HCT116 (cell line): ENCODE measurements at regions not wholly inside any gene's neighbourhood (a gene's known extent, or its start where the extent isn't known, plus 50 kb on each side); places are given as distances from the start of the nearest gene placed in this dataset.

Source experiments
- ATAC-seq: fragments of 200-7000 bp; cut with Tn5 transposase; 2 replicates; pipeline ENCODE4 v1.9.1; 2020; ENCODE audit warnings: mild to moderate bottlenecking, moderate library complexity
- BruUV-seq: library from RNA; stranded (reverse); fragments of 400-500 nt; replicated peaks from 2 replicates; lab custom pipeline; 2021; lab: Mats Ljungman, UMichigan
- CTCF ChIA-PET: fragments of 300-600 bp; sonication (Branson Sonifier 250); formaldehyde crosslinking; loops from one replicate; lab custom pipeline; 2021; ENCODE audit warnings: antibody characterized with exemption; lab: Charles Lee
- POLR2A ChIA-PET: fragments of 300-600, 350-600 bp; sonication (Branson Sonifier 250); formaldehyde crosslinking; loops from one replicate; lab custom pipeline; 2021; ENCODE audit warnings: antibody characterized with exemption; lab: Charles Lee
- RAD21 ChIA-PET, 2 experiments: fragments of 300-600 bp; sonication (Branson Sonifier 250); formaldehyde crosslinking; loops; one replicate each; lab custom pipeline; 2023; ENCODE audit warnings: low total read pairs in 2 of 2; ENCODE audit not compliant: uncharacterized antibody in 2 of 2, unreplicated experiment in 2 of 2, low non-redundant PET in 1 of 2; lab: Charles Lee
- DNase-seq: peaks from one replicate; pipeline ENCODE4 v3.0.0-alpha.2; 2010; ENCODE audit warnings: low read depth, low spot score
- H2AFZ ChIP-seq: fragments of 200-600 bp; shearing (Covaris generic), sonication (generic); 2 replicates; pipeline ENCODE4 v1.6.1; 2017; ENCODE audit warnings: low read depth, mixed run types, mixed read lengths, antibody characterized with exemption, low read length; ENCODE audit not compliant: poor library complexity, severe bottlenecking
- H3K27ac ChIP-seq: 2 replicates; pipeline ENCODE4 v1.5.1; 2012; ENCODE audit warnings: low read depth, low read length
- H3K27me3 ChIP-seq: fragments of 200-600 bp; sonication (generic); 2 replicates; pipeline ENCODE4 v1.6.1; 2016; ENCODE audit warnings: mixed run types, low read length, mixed read lengths; ENCODE audit not compliant: insufficient read depth
- H3K36me3 ChIP-seq, 2 experiments: fragments of 200-500 bp in 1 of 2; fragments of 200-600 bp in 1 of 2; sonication (Bioruptor generic) in 1 of 2; sonication (generic) in 1 of 2; 2 replicates each; pipeline versions ENCODE4 v1.5.1 to v1.6.1; 2014 to 2016; ENCODE audit warnings: low read length in 2 of 2, inconsistent platforms in 1 of 2, mixed read lengths in 1 of 2, mixed run types in 1 of 2; ENCODE audit not compliant: insufficient read depth in 2 of 2, control insufficient read depth in 1 of 2
- H3K4me1 ChIP-seq, 2 experiments: fragments of 200-600 bp in 1 of 2; sonication (generic) in 1 of 2; 2 replicates each; pipeline versions ENCODE4 v1.5.1 to v1.6.1; 2012 to 2017; ENCODE audit warnings: low read length in 2 of 2, inconsistent platforms in 1 of 2, mild to moderate bottlenecking in 1 of 2, mixed read lengths in 1 of 2, mixed run types in 1 of 2, moderate library complexity in 1 of 2; ENCODE audit not compliant: insufficient read depth in 2 of 2, control insufficient read depth in 1 of 2
- H3K4me2 ChIP-seq: fragments of 200-600 bp; sonication (generic); 2 replicates; pipeline ENCODE4 v1.6.1; 2017; ENCODE audit warnings: mixed run types, low read length, mixed read lengths
- H3K4me3 ChIP-seq, 2 experiments: fragments of 200-600 bp in 1 of 2; sonication (generic) in 1 of 2; replicated peaks in 1 of 2; 2 replicates each; pipeline ENCODE4 v1.5.1; 2011 to 2016; ENCODE audit warnings: low read length in 2 of 2, control low read depth in 1 of 2, low read depth in 1 of 2, mild to moderate bottlenecking in 1 of 2, mixed read lengths in 1 of 2, mixed run types in 1 of 2
- H3K79me2 ChIP-seq: fragments of 200-600 bp; sonication (generic); 2 replicates; pipeline ENCODE4 v1.6.1; 2017; ENCODE audit warnings: mild to moderate bottlenecking, mixed run types, low read length, moderate library complexity, mixed read lengths; ENCODE audit not compliant: insufficient read depth
- H3K9ac ChIP-seq: fragments of 200-600 bp; sonication (generic); 2 replicates; pipeline ENCODE4 v1.6.1; 2016; ENCODE audit warnings: low read length, mixed read lengths
- H3K9me2 ChIP-seq: fragments of 200-600 bp; sonication (generic), shearing (Covaris generic); 2 replicates; pipeline ENCODE4 v1.6.1; 2017; ENCODE audit warnings: mixed run types, mild to moderate bottlenecking, moderate library complexity; ENCODE audit not compliant: insufficient read depth
- H3K9me3 ChIP-seq, 2 experiments: fragments of 200-500 bp in 1 of 2; fragments of 200-600 bp in 1 of 2; sonication (Bioruptor generic) in 1 of 2; sonication (generic) in 1 of 2; 2 replicates each; pipeline ENCODE4 v1.6.1; 2014 to 2017; ENCODE audit warnings: low read length in 2 of 2, mixed read lengths in 2 of 2, inconsistent platforms in 1 of 2, low read depth in 1 of 2, mild to moderate bottlenecking in 1 of 2, mixed run types in 1 of 2, moderate library complexity in 1 of 2; ENCODE audit not compliant: control insufficient read depth in 1 of 2, insufficient read depth in 1 of 2
- H4K20me1 ChIP-seq: fragments of 200-600 bp; sonication (generic), shearing (Covaris generic); 2 replicates; pipeline ENCODE4 v1.6.1; 2017; ENCODE audit warnings: mixed run types, mild to moderate bottlenecking, moderate library complexity; ENCODE audit not compliant: insufficient read depth
- CEBPB ChIP-seq: IDR thresholded peaks from 2 replicates; pipeline ENCODE4 v1.6.1; 2012; ENCODE audit warnings: low read depth
- EGR1 ChIP-seq: IDR thresholded peaks from 2 replicates; pipeline ENCODE4 v1.6.1; 2012; ENCODE audit warnings: low read depth
- EZH2 ChIP-seq: fragments of 200-600 bp; sonication (generic); IDR thresholded peaks from 2 replicates; pipeline ENCODE4 v1.6.1; 2017; ENCODE audit warnings: antibody characterized with exemption, mixed run types
- EZH2phosphoT487 ChIP-seq: fragments of 200-600 bp; IDR thresholded peaks from 2 replicates; pipeline ENCODE4 v1.6.1; 2018; ENCODE audit warnings: antibody characterized with exemption, borderline replicate concordance
- FOSL1 ChIP-seq: IDR thresholded peaks from 2 replicates; pipeline ENCODE4 v1.6.1; 2012; ENCODE audit warnings: low read depth
- POLR2A ChIP-seq: IDR thresholded peaks from 2 replicates; pipeline ENCODE4 v1.7.0; 2011; ENCODE audit warnings: borderline replicate concordance; ENCODE audit not compliant: insufficient read depth, insufficient read length; ENCODE audit errors: extremely low read depth
- RAD21 ChIP-seq: IDR thresholded peaks from 2 replicates; pipeline ENCODE4 v1.6.1; 2012; ENCODE audit warnings: low read depth, mild to moderate bottlenecking
- SIN3A ChIP-seq: IDR thresholded peaks from 2 replicates; pipeline ENCODE4 v1.6.1; 2012; ENCODE audit warnings: low read depth
- YY1 ChIP-seq: IDR thresholded peaks from 2 replicates; pipeline ENCODE4 v1.6.1; 2011; ENCODE audit warnings: low read length, low read depth, moderate library complexity, mild to moderate bottlenecking; ENCODE audit not compliant: insufficient replicate concordance; ENCODE audit errors: extremely low read depth
- ZFX ChIP-seq: fragments of 450-650 bp; IDR thresholded peaks from 2 replicates; pipeline ENCODE4 v1.6.1; 2017
- ZNF274 ChIP-seq: fragments of 200-500 bp; sonication (Bioruptor generic); IDR thresholded peaks from 2 replicates; pipeline ENCODE4 v1.6.1; 2014; ENCODE audit warnings: mild to moderate bottlenecking, low read depth, low read length, inconsistent platforms
- intact Hi-C: fragments of 100-400 bp; cut with micrococcal nuclease; formaldehyde crosslinking; loops from 2 replicates; pipeline ENCODE4 v1.10.0; 2022
- TF ChIP-seq, protein P1 (sequence below): IDR thresholded peaks from 2 replicates; pipeline ENCODE4 v1.6.1; 2012
- TF ChIP-seq, protein P2 (sequence below), 3 experiments: fragments of 200-600 bp in 1 of 3; sonication (generic) in 1 of 3; IDR thresholded peaks in 2 of 3; conservative IDR thresholded peaks in 1 of 3; 2 replicates each; pipeline ENCODE4 v1.5.1; 2012 to 2017; ENCODE audit warnings: low read depth in 2 of 3, low read length in 2 of 3, antibody characterized with exemption in 1 of 3, borderline replicate concordance in 1 of 3, control low read depth in 1 of 3, mild to moderate bottlenecking in 1 of 3, mixed read lengths in 1 of 3, mixed run types in 1 of 3, moderate library complexity in 1 of 3; ENCODE audit not compliant: insufficient read depth in 1 of 3
- TF ChIP-seq, protein P3 (sequence below): IDR thresholded peaks from 2 replicates; pipeline ENCODE4 v1.6.1; 2012

DNA sequence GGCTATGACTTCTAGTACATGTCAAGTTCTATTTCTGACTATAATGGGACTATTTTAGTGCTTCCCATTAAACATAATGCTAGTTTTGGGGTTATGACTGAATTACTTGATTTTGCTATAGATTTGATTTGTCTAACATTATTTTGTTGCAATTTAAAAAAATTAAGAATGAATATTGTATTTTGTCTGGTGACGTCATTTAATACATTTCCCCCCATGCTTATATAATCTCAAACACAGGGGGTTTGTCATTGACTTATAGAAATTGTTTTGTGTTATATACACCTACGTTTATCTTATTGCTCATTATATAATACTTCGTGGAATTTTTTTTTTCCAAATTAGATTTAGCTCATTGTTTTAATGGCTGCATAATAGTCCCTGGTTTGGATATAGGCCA lies 270.3 kb upstream of the VLDLR start:
- Histone ChIP-seq H3K4me1 (no peaks in the 10 kb centered on the region), H4K20me1 (no peaks in the 10 kb centered on the region), H2AFZ (no peak overlapping the region), H3K27ac (no peak overlapping the region), H3K79me2 (no peaks in the 10 kb centered on the region), H3K36me3 (no peaks in the 10 kb centered on the region), H3K9me2 (no peaks in the 10 kb centered on the region), H3K9ac (no peak overlapping the region), H3K9me3 (no peaks in the 10 kb centered on the region), H3K4me2 (no peak overlapping the region)
- intact Hi-C loops = no loop called here
- no peak for ATAC-seq
- CTCF ChIA-PET = no interaction called here
- RAD21 ChIA-PET = no interaction called here
- no peak for TF ChIP-seq RAD21
- TF ChIP-seq CEBPB = no peak
- TF ChIP-seq, protein P1, sequence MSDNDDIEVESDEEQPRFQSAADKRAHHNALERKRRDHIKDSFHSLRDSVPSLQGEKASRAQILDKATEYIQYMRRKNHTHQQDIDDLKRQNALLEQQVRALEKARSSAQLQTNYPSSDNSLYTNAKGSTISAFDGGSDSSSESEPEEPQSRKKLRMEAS = no peak
- no peak for TF ChIP-seq POLR2A
- TF ChIP-seq YY1 = no peak
- TF ChIP-seq, protein P2, sequence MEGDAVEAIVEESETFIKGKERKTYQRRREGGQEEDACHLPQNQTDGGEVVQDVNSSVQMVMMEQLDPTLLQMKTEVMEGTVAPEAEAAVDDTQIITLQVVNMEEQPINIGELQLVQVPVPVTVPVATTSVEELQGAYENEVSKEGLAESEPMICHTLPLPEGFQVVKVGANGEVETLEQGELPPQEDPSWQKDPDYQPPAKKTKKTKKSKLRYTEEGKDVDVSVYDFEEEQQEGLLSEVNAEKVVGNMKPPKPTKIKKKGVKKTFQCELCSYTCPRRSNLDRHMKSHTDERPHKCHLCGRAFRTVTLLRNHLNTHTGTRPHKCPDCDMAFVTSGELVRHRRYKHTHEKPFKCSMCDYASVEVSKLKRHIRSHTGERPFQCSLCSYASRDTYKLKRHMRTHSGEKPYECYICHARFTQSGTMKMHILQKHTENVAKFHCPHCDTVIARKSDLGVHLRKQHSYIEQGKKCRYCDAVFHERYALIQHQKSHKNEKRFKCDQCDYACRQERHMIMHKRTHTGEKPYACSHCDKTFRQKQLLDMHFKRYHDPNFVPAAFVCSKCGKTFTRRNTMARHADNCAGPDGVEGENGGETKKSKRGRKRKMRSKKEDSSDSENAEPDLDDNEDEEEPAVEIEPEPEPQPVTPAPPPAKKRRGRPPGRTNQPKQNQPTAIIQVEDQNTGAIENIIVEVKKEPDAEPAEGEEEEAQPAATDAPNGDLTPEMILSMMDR (IDR thresholded peaks at IDR 0.05 in 2 of 3, conservative IDR thresholded peaks at IDR 0.05 in 1 of 3; ENCODE audit: borderline replicate concordance in 1 of 3, insufficient read depth in 1 of 3, low read depth in 2 of 3, low read length in 2 of 3) = no peak
- no peak for TF ChIP-seq FOSL1
- TF ChIP-seq EZH2phosphoT487 = no peak
- TF ChIP-seq, all 23 proteins: peak for 0
- no peak overlapping the region for H3K4me3 ChIP-seq
- no peak for DNase-seq
- POLR2A ChIA-PET = no interaction called here
- no peaks in the 10 kb centered on the region for H3K27me3 ChIP-seq
- no TSS peak for BruUV-seq

DNA sequence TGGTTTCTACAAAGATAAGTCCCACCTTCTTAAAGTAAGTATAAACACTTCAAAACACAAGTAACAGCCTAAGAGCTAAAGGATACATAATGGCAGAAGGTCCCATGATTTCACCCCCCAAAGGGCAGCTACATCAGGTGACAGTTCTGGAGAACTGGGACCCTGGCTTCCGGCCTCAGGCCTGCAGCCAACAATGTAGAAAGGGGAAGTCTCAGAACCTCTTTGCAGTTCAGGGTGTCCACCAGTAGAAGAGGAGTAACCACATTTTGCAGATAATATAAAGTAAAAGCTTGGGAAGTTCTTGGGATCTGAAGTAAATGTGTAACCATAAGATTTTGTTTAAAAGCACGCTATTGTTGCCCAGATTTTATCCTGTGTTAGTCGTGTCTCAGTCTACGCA lies 267.4 kb upstream of the VLDLR start:
- Histone ChIP-seq H2AFZ (no peak overlapping the region), H4K20me1 (no peaks in the 10 kb centered on the region), H3K9me3 (no peaks in the 10 kb centered on the region), H3K4me2 (no peak overlapping the region), H3K4me1 (no peaks in the 10 kb centered on the region), H3K79me2 (no peaks in the 10 kb centered on the region), H3K36me3 (no peaks in the 10 kb centered on the region), H3K9ac (no peak overlapping the region), H3K27ac (no peak overlapping the region), H3K9me2 (no peaks in the 10 kb centered on the region), H3K27me3 (no peaks in the 10 kb centered on the region), H3K4me3 (no peak overlapping the region)
- DNase-seq (no peak), ATAC-seq (no peak)
- POLR2A ChIA-PET = no interaction called here
- intact Hi-C loops = no loop called here
- RAD21 ChIA-PET = no interaction called here
- BruUV-seq = no TSS peak
- CTCF ChIA-PET = no interaction called here
- TF ChIP-seq, protein P2 (IDR thresholded peaks at IDR 0.05 in 2 of 3, conservative IDR thresholded peaks at IDR 0.05 in 1 of 3; ENCODE audit: borderline replicate concordance in 1 of 3, insufficient read depth in 1 of 3, low read depth in 2 of 3, low read length in 2 of 3) = no peak
- TF ChIP-seq YY1 = no peak
- TF ChIP-seq EGR1 = no peak
- no peak for TF ChIP-seq EZH2
- TF ChIP-seq SIN3A = no peak
- TF ChIP-seq ZNF274 = no peak
- TF ChIP-seq ZFX = no peak
- TF ChIP-seq, protein P3, sequence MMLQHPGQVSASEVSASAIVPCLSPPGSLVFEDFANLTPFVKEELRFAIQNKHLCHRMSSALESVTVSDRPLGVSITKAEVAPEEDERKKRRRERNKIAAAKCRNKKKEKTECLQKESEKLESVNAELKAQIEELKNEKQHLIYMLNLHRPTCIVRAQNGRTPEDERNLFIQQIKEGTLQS = no peak
- no peak for TF ChIP-seq CEBPB
